SK-N-DZ (cell line): ENCODE measurements at regions not wholly inside any gene's neighbourhood (a gene's known extent, or its start where the extent isn't known, plus 50 kb on each side); places are given as distances from the start of the nearest gene placed in this dataset.

Source experiments
- small RNA-seq, 2 experiments: library from RNA; depleted of rRNA; stranded (forward); fragments of <200 nt; gene quantifications; one replicate each; pipeline ENCODE3, GENCODE V24; 2014

Small RNAs in the stretch of these regions (small RNA-seq; reads per million reads assigned to genes)
- 0 reads per million in 2 experiments for gene AL359999.1
